H9 (cell line): ENCODE measurements at regions not wholly inside any gene's neighbourhood (a gene's known extent, or its start where the extent isn't known, plus 50 kb on each side); places are given as distances from the start of the nearest gene placed in this dataset.

ENCODE experiments used
- DNase-seq: peaks from one replicate; pipeline ENCODE4 v3.0.0-alpha.2; 2017
- H2AFZ ChIP-seq: one replicate; pipeline ENCODE4 v1.6.1; 2013; ENCODE audit warnings: mild to moderate bottlenecking, low read length, control low read depth, moderate library complexity
- H2AK5ac ChIP-seq: 2 replicates; pipeline ENCODE4 v1.6.1; 2013; ENCODE audit warnings: low read length, control low read depth, mixed read lengths; ENCODE audit not compliant: insufficient read length
- H2BK120ac ChIP-seq: one replicate; pipeline ENCODE4 v1.6.1; 2013; ENCODE audit warnings: low read depth, mild to moderate bottlenecking, low read length, control low read depth, inconsistent platforms; ENCODE audit not compliant: poor library complexity, severe bottlenecking
- H2BK12ac ChIP-seq: 2 replicates; pipeline ENCODE4 v1.6.1; 2013; ENCODE audit warnings: low read length, control low read depth, mixed read lengths, low read depth; ENCODE audit not compliant: insufficient read length
- H2BK15ac ChIP-seq: 2 replicates; pipeline ENCODE4 v1.6.1; 2013; ENCODE audit warnings: low read depth, low read length, control low read depth
- H2BK20ac ChIP-seq: one replicate; pipeline ENCODE4 v1.6.1; 2013; ENCODE audit warnings: low read depth, mild to moderate bottlenecking, low read length, control low read depth, inconsistent platforms; ENCODE audit not compliant: poor library complexity, severe bottlenecking
- H2BK5ac ChIP-seq: 2 replicates; pipeline ENCODE4 v1.6.1; 2013; ENCODE audit warnings: low read length, control low read depth, mixed read lengths; ENCODE audit not compliant: insufficient read length
- H3K14ac ChIP-seq: 2 replicates; pipeline ENCODE4 v1.6.1; 2013; ENCODE audit warnings: low read length, control low read depth; ENCODE audit not compliant: insufficient read depth
- H3K18ac ChIP-seq: 2 replicates; pipeline ENCODE4 v1.6.1; 2013; ENCODE audit warnings: low read depth, mild to moderate bottlenecking, mixed read lengths, low read length, control low read depth; ENCODE audit not compliant: insufficient read length
- H3K23ac ChIP-seq: 2 replicates; pipeline ENCODE4 v1.6.1; 2013; ENCODE audit warnings: low read length, control low read depth, mixed read lengths, low read depth; ENCODE audit not compliant: insufficient read length
- H3K23me2 ChIP-seq: 2 replicates; pipeline ENCODE4 v1.6.1; 2013; ENCODE audit warnings: low read depth, mild to moderate bottlenecking, mixed read lengths, low read length, control low read depth; ENCODE audit not compliant: insufficient read length, poor library complexity, severe bottlenecking
- H3K27ac ChIP-seq: 2 replicates; pipeline ENCODE4 v1.5.1; 2013; ENCODE audit warnings: low read length, control low read depth, mixed read lengths, low read depth; ENCODE audit not compliant: insufficient read length
- H3K27me3 ChIP-seq: 2 replicates; pipeline ENCODE4 v1.6.1; 2013; ENCODE audit warnings: low read length, control low read depth, inconsistent platforms; ENCODE audit not compliant: insufficient read depth
- H3K4ac ChIP-seq: 2 replicates; pipeline ENCODE4 v1.6.1; 2013; ENCODE audit warnings: low read depth, mild to moderate bottlenecking, control low read depth, inconsistent platforms, low read length, moderate library complexity
- H3K4me1 ChIP-seq: 2 replicates; pipeline ENCODE4 v1.6.1; 2013; ENCODE audit warnings: low read length, control low read depth, inconsistent platforms; ENCODE audit not compliant: insufficient read depth
- H3K4me2 ChIP-seq: 2 replicates; pipeline ENCODE4 v1.6.1; 2013; ENCODE audit warnings: low read length, control low read depth, mixed read lengths; ENCODE audit not compliant: insufficient read length, insufficient read depth
- H3K56ac ChIP-seq: 2 replicates; pipeline ENCODE4 v1.6.1; 2013; ENCODE audit warnings: low read depth, mild to moderate bottlenecking, mixed read lengths, low read length, control low read depth; ENCODE audit not compliant: insufficient read length
- H3K79me1 ChIP-seq: 2 replicates; pipeline ENCODE4 v1.6.1; 2013; ENCODE audit warnings: low read depth, mild to moderate bottlenecking, moderate library complexity, low read length, control low read depth, inconsistent platforms; ENCODE audit not compliant: insufficient read depth, poor library complexity, severe bottlenecking
- H3K79me2 ChIP-seq: 2 replicates; pipeline ENCODE4 v1.6.1; 2013; ENCODE audit warnings: low read length, control low read depth, inconsistent platforms; ENCODE audit not compliant: insufficient read depth
- H3K9ac ChIP-seq: 2 replicates; pipeline ENCODE4 v1.6.1; 2013; ENCODE audit warnings: low read length, control low read depth, mixed read lengths; ENCODE audit not compliant: insufficient read length; ENCODE audit errors: extremely low read depth
- H3K9me3 ChIP-seq: one replicate; pipeline ENCODE4 v1.6.1; 2013; ENCODE audit warnings: low read depth, low read length, inconsistent platforms; ENCODE audit not compliant: control insufficient read depth
- H3T11ph ChIP-seq: one replicate; pipeline ENCODE4 v1.6.1; 2013; ENCODE audit warnings: mild to moderate bottlenecking, low read length, control low read depth, inconsistent platforms
- H4K20me1 ChIP-seq: one replicate; pipeline ENCODE4 v1.6.1; 2013; ENCODE audit not compliant: control insufficient read depth, insufficient read length, insufficient read depth
- H4K5ac ChIP-seq: 2 replicates; pipeline ENCODE4 v1.6.1; 2013; ENCODE audit warnings: low read depth, mild to moderate bottlenecking, mixed read lengths, low read length, control low read depth; ENCODE audit not compliant: insufficient read length
- H4K8ac ChIP-seq: replicated peaks from 2 replicates; pipeline ENCODE4 v1.6.1; 2013; ENCODE audit warnings: low read length, control low read depth, mixed read lengths, low read depth; ENCODE audit not compliant: insufficient read length
- H4K91ac ChIP-seq: 2 replicates; pipeline ENCODE4 v1.6.1; 2013; ENCODE audit warnings: low read depth, mild to moderate bottlenecking, moderate library complexity, mixed read lengths, low read length, control low read depth; ENCODE audit not compliant: insufficient read length
- H3K27ac Mint-ChIP-seq, 3 experiments: 2 replicates in 2 of 3; 3 replicates in 1 of 3; pipeline ENCODE4 v1.8.0; 2020 to 2021; ENCODE audit warnings: mixed read lengths in 3 of 3, mild to moderate bottlenecking in 1 of 3, moderate library complexity in 1 of 3
- H3K27me3 Mint-ChIP-seq: 2 replicates; pipeline ENCODE4 v1.8.0; 2021; ENCODE audit warnings: low read depth, mild to moderate bottlenecking, moderate library complexity, mixed read lengths
- H3K36me3 Mint-ChIP-seq, 3 experiments: 2 replicates in 2 of 3; 3 replicates in 1 of 3; pipeline ENCODE4 v1.8.0; 2020 to 2021; ENCODE audit warnings: low read depth in 3 of 3, mixed read lengths in 3 of 3; ENCODE audit not compliant: insufficient read depth in 1 of 3
- H3K4me1 Mint-ChIP-seq, 2 experiments: 2 replicates each; pipeline ENCODE4 v1.8.0; 2020; ENCODE audit warnings: mixed read lengths in 2 of 2
- H3K4me3 Mint-ChIP-seq, 2 experiments: 2 replicates in 1 of 2; 3 replicates in 1 of 2; pipeline ENCODE4 v1.8.0; 2020 to 2021; ENCODE audit warnings: mild to moderate bottlenecking in 2 of 2, mixed read lengths in 2 of 2, moderate library complexity in 1 of 2
- H3K9me3 Mint-ChIP-seq, 2 experiments: 2 replicates in 1 of 2; 3 replicates in 1 of 2; pipeline ENCODE4 v1.8.0; 2020; ENCODE audit warnings: mild to moderate bottlenecking in 2 of 2, mixed read lengths in 2 of 2, moderate library complexity in 1 of 2
- WGBS: extraction: QIAGEN DNeasy Blood & Tissue Kit; methylation state at CpG from one replicate; pipeline ENCODE4 v1.1.7; 2013; ENCODE audit warnings: missing lambda C conversion rate, low lambda C conversion rate, mixed read lengths; ENCODE audit not compliant: insufficient read length; ENCODE audit errors: extremely low coverage; 5-methylcytosine and 5-hydroxymethylcytosine counted together
- TF ChIP-seq, protein P1 (sequence below): fragments of 200-600 bp; sonication (generic); conservative IDR thresholded peaks from 3 replicates; pipeline ENCODE4 v1.8.0; 2021; ENCODE audit warnings: antibody characterized with exemption, mild to moderate bottlenecking

DNA sequence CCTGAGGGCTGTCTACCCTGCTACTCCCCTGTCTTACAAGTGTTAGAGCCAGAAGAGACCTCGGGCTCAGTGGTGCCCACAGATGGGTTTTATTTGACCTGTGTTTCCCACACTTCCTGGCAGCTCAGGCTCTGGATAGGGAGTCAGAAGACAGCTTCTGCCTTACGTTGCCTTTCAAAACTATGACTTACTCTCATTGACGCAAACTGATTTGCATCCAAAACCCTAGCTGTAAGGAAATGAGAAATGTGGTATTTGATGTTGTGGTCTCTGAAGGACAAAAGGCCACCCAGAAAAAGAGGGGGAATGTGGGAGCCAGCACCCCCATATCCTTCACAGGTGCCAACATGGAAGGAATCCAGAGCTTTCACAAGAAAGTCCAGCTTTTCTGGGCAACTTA is 180.2 kb downstream of the ATG4C start:
- peaks cover 0 to 2% of the 10 kb centered on the region in 2 experiments; a peak in 1 of 5 replicates for H3K9me3 Mint-ChIP-seq
- H3K27me3 ChIP-seq: no peaks in the 10 kb centered on the region
- H3K79me2 ChIP-seq: no peaks in the 10 kb centered on the region
- TF ChIP-seq, protein P1, sequence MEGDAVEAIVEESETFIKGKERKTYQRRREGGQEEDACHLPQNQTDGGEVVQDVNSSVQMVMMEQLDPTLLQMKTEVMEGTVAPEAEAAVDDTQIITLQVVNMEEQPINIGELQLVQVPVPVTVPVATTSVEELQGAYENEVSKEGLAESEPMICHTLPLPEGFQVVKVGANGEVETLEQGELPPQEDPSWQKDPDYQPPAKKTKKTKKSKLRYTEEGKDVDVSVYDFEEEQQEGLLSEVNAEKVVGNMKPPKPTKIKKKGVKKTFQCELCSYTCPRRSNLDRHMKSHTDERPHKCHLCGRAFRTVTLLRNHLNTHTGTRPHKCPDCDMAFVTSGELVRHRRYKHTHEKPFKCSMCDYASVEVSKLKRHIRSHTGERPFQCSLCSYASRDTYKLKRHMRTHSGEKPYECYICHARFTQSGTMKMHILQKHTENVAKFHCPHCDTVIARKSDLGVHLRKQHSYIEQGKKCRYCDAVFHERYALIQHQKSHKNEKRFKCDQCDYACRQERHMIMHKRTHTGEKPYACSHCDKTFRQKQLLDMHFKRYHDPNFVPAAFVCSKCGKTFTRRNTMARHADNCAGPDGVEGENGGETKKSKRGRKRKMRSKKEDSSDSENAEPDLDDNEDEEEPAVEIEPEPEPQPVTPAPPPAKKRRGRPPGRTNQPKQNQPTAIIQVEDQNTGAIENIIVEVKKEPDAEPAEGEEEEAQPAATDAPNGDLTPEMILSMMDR: no peak
- no peaks in the 10 kb centered on the region for H3K79me1 ChIP-seq
- no peak overlapping the region for H3K14ac ChIP-seq
- no peak overlapping the region for H3T11ph ChIP-seq
- no peak overlapping the region for H3K23ac ChIP-seq
- H3K56ac ChIP-seq: no peak overlapping the region
- no peaks in the 10 kb centered on the region for H3K23me2 ChIP-seq
- H2AFZ ChIP-seq: no peak overlapping the region
- H4K8ac ChIP-seq: no peak overlapping the region
- no peak overlapping the region for H2BK12ac ChIP-seq
- no peak overlapping the region for H3K27ac Mint-ChIP-seq
- no peak overlapping the region for H3K4me2 ChIP-seq
- no peaks in the 10 kb centered on the region; the same call in 1 of the 2 replicates for H3K27me3 Mint-ChIP-seq
- no peak overlapping the region for H3K4me3 Mint-ChIP-seq
- H3K4ac ChIP-seq: no peak overlapping the region
- no peak overlapping the region for H2BK15ac ChIP-seq
- H2AK5ac ChIP-seq: no peak overlapping the region
- H2BK120ac ChIP-seq: no peak overlapping the region
- H4K20me1 ChIP-seq: no peaks in the 10 kb centered on the region
- no peak overlapping the region for H3K18ac ChIP-seq
- no peaks in the 10 kb centered on the region for H3K9me3 ChIP-seq
- DNase-seq: no peak
- H2BK20ac ChIP-seq: no peak overlapping the region
- no CpG with 5 or more reads among the region's 3 CpGs for WGBS
- H3K9ac ChIP-seq: no peak overlapping the region
- no peak overlapping the region for H2BK5ac ChIP-seq
- H3K4me1 Mint-ChIP-seq: peaks cover 17 to 20% of the 10 kb centered on the region in 2 experiments
- H4K91ac ChIP-seq: no peak overlapping the region
- peaks cover 3% of the 10 kb centered on the region; the same call in 1 of the 2 replicates for H3K4me1 ChIP-seq
- H3K36me3 Mint-ChIP-seq: no peaks in the 10 kb centered on the region; a peak in 2 of 7 replicates
- no peak overlapping the region for H4K5ac ChIP-seq
- no peak overlapping the region for H3K27ac ChIP-seq
